Activated T-cell treated with anti-CD3 and anti-CD28 coated beads, Interleukin-2, amount 50 U/mL, for 72 hours (primary cell): ENCODE measurements at regions not wholly inside any gene's neighbourhood (a gene's known extent, or its start where the extent isn't known, plus 50 kb on each side); places are given as distances from the start of the nearest gene placed in this dataset.

ENCODE experiments used
- ATAC-seq, 2 donors: fragments of 150-1000 bp; cut with Tn5 transposase; replicated peaks in 1 of 2; 2 replicates each; pipeline ENCODE4 v1.10.0; 2021; ENCODE audit warnings: moderate library complexity in 2 of 2, mild to moderate bottlenecking in 1 of 2
- DNase-seq, 2 donors: peaks; one replicate each; pipeline ENCODE4 v3.0.0; 2021 to 2022; ENCODE audit warnings: mixed read lengths in 1 of 2
- H3K27ac Mint-ChIP-seq: one replicate; pipeline ENCODE4 v1.8.0; 2022; ENCODE audit warnings: mild to moderate bottlenecking, moderate library complexity, mixed read lengths
- H3K27me3 Mint-ChIP-seq: one replicate; pipeline ENCODE4 v1.8.0; 2022; ENCODE audit warnings: low read depth, mixed read lengths
- H3K36me3 Mint-ChIP-seq, 2 donors: one replicate each; pipeline ENCODE4 v1.8.0; 2022; ENCODE audit warnings: mixed read lengths in 2 of 2, mild to moderate bottlenecking in 1 of 2; ENCODE audit not compliant: insufficient read depth in 2 of 2
- H3K4me1 Mint-ChIP-seq: one replicate; pipeline ENCODE4 v1.8.0; 2022; ENCODE audit warnings: low read depth, mixed read lengths
- H3K4me3 Mint-ChIP-seq, 2 donors: one replicate each; pipeline ENCODE4 v1.8.0; 2022; ENCODE audit warnings: mild to moderate bottlenecking in 2 of 2, mixed read lengths in 2 of 2, moderate library complexity in 2 of 2
- H3K9me3 Mint-ChIP-seq, 2 donors: one replicate each; pipeline ENCODE4 v1.8.0; 2022; ENCODE audit warnings: mixed read lengths in 2 of 2

DNA sequence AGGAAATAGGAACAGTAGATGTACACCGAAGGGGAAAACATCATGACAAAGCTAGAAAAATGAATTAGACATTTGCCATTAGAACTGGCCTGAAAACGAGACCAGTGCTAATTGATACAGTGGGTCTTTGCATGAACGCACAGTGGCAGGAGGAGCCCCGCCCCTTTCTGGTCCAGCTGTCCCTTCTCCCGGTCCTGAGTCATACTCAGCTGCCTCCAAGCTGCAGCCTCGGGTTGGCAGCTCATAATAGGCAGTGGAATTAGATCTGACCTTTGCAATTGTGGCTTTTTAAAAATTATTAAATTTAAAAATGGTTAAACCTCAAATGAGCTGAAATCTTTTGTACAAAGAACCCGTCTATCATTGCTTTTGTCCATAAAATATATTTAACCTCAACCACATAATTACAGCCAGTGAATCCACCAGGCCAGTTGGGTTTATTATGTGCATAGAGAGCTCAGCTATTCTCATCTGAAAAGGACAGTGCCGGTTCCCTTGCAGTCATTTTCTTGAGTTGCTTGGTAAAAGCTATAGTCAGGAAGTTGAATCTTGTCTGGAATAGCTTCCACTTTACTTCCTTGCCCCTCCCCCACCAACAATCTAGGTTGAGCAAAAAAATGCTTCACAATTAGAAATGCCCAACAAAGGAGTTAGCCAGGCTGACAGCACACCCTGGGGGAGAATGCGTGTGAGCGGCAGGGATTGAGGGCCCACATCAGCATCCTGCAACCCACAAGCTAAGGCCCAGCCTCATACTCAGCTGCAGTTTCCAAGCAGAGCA is 147.1 kb downstream of the BUB3 start:
- Mint-ChIP-seq H3K4me1 (peaks cover 6% of the 10 kb centered on the region), H3K36me3 (no peaks in the 10 kb centered on the region), H3K27me3 (no peaks in the 10 kb centered on the region), H3K27ac (no peak overlapping the region), H3K9me3 (no peaks in the 10 kb centered on the region), H3K4me3 (no peak overlapping the region)
- ATAC-seq: no peak
- DNase-seq: no peak

DNA sequence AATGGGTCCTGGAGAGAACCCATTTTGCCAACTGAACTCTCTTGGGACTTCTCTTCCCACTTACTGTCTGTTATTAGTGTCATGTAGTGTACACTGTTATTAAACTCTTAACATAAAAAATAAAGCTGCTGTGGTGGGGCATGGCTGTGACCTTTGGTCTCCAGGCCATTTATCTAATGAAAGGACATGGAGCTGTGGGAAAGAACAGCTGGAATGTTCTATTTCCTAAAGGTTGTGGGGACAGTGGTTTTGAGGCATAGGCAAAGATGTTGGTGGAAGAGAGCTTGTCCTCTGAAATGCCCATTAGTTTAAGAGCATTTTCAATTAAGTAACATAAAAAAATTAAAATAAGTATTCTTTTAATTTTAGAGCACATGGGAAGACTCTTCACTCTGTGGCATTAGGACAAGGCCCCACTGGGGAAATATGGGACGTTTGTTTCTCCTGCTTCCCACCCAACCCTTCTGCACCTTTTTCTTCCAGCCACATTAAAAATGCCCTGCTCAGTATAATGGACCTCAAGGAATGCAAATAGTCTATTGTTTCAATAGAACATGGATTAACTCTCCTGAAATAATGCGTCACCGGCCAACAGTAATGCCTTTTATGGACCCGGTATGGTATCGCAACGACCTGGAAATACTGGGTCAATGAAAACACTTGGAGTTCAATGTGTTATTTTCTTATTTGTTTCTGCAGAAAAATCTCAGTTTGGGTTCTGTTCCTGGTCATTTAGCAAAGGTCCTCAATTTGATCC is 149.6 kb downstream of the BUB3 start:
- H3K4me1 Mint-ChIP-seq: no peaks in the 10 kb centered on the region
- H3K27me3 Mint-ChIP-seq: no peaks in the 10 kb centered on the region
- H3K9me3 Mint-ChIP-seq: no peaks in the 10 kb centered on the region
- no peak overlapping the region for H3K4me3 Mint-ChIP-seq
- ATAC-seq (no peak), DNase-seq (no peak)
- no peak overlapping the region for H3K27ac Mint-ChIP-seq
- H3K36me3 Mint-ChIP-seq: no peaks in the 10 kb centered on the region

DNA sequence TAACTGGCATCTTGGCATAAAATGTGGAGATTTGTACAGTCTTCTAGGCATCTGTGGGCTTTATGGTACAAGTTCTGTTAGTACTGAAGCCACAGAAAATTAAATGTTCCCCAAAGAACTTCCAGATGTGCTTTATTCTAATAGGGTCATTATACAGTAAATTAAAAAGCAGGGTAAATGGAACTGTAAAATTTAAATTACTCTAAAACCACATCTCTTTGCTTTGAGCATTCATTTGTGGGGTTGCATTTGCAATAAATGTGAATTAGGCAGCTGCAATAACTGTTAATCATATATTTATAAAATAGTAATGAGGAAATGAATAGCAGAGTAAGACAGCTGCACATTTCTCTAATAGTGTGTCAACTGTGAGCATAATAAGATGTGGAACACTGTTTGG is 151.5 kb downstream of the BUB3 start:
- no peak for DNase-seq
- no peak overlapping the region for H3K27ac Mint-ChIP-seq
- no peaks in the 10 kb centered on the region for H3K4me1 Mint-ChIP-seq
- H3K27me3 Mint-ChIP-seq: no peaks in the 10 kb centered on the region
- ATAC-seq: no peak
- H3K9me3 Mint-ChIP-seq: no peaks in the 10 kb centered on the region
- H3K36me3 Mint-ChIP-seq: no peaks in the 10 kb centered on the region
- no peak overlapping the region for H3K4me3 Mint-ChIP-seq

DNA sequence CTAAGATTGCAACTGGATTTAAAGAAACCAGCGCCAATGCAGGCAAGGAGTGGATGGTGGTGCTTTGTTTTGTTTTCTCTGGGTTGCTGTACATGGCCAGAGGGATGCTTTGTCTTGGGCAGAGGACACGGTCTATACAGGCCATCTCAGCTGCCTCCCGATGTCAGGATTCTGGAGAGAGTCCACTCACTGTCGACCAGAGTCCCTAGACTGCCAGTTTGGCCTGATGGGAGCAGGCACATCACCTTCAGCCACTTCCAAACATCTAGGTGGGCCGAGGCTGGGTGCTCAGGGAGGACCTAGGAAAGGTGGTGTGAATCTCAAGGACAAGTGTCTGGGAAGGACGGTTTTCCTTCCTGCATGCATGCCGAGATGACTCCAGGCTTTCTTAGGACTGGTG is 152.1 kb downstream of the BUB3 start:
- no peaks in the 10 kb centered on the region for H3K4me1 Mint-ChIP-seq
- ATAC-seq: no peak
- no peaks in the 10 kb centered on the region for H3K27me3 Mint-ChIP-seq
- no peak overlapping the region for H3K27ac Mint-ChIP-seq
- H3K4me3 Mint-ChIP-seq: no peak overlapping the region
- no peak for DNase-seq
- no peaks in the 10 kb centered on the region for H3K36me3 Mint-ChIP-seq
- H3K9me3 Mint-ChIP-seq: no peaks in the 10 kb centered on the region

DNA sequence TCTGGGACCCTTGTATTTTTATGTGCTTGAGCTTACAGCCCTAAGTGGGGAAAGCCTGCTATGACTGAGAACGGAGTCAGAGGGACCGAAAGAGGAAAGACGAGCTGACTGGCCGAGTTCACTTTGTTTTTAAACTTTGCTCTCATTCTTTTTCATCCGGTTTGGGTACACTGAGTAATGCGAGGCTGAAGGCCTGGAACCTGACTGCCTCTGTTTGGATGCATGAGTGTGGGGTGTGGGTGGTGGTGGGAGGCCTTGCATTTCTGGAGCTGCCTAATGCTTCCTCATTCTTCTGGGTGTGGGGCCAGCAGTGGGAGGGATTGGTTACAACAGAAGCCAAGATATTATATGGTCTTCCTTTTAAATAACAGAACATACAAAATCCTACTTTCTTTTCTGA is 155.5 kb downstream of the BUB3 start:
- H3K4me3 Mint-ChIP-seq: no peak overlapping the region

DNA sequence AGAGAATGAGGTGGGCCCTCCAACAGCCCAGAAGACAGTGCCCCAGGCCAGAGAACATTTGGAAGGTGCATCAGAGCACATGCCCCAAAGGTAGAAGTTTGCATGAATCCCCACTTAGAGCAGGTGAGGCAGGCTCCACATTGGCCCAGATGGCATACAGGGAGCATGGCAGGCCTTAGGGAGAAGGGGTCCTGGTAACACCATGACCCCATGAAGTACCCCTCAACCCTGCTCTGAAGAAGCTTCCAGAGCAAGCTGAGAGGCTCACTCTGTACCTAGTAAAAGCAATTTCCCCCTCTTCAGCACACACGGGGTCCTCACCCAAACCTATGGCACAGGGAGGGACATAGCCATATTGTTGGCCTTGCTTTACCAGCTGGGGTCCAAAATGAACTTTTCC is 162.6 kb downstream of the BUB3 start:
- no peaks in the 10 kb centered on the region for H3K9me3 Mint-ChIP-seq
- H3K27ac Mint-ChIP-seq: no peak overlapping the region
- no peaks in the 10 kb centered on the region for H3K27me3 Mint-ChIP-seq
- ATAC-seq (no peak), DNase-seq (no peak)
- H3K36me3 Mint-ChIP-seq: no peaks in the 10 kb centered on the region
- H3K4me1 Mint-ChIP-seq: peaks cover 10% of the 10 kb centered on the region
- no peak overlapping the region for H3K4me3 Mint-ChIP-seq

More for the DNA sequence above, 155.5 kb downstream of the BUB3 start:
- Mint-ChIP-seq H3K9me3 (no peaks in the 10 kb centered on the region), H3K36me3 (no peaks in the 10 kb centered on the region), H3K4me1 (no peaks in the 10 kb centered on the region), H3K27ac (no peak overlapping the region), H3K27me3 (no peaks in the 10 kb centered on the region)
- DNase-seq (no peak), ATAC-seq (no peak)

DNA sequence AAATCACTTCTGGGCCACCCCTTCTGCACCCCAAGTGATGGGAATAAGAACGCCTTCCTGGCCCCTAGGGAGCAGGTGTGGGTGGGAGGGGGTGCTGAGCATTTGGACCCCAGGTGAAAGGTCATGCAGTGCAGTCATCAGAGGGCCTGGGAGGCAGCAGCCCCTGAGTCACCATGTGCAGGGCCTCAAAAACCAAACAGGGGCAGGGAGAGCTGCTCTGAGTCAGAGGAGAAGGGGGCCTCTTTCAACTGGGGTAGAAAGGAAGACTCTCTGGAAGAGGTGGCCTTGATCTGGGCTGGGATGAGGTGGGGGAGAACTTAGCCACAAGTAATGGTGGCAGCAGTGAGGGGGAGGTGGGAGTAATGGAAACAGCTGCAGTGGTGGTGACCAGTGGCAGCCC is 164.3 kb downstream of the BUB3 start:
- Mint-ChIP-seq H3K9me3 (no peaks in the 10 kb centered on the region), H3K27ac (peak overlapping the region; percentile 29), H3K36me3 (no peaks in the 10 kb centered on the region), H3K27me3 (no peaks in the 10 kb centered on the region), H3K4me3 (no peak overlapping the region), H3K4me1 (peaks cover 21% of the 10 kb centered on the region)
- DNase-seq (peak; percentile 22 to 50), ATAC-seq (peak; percentile 94)

DNA sequence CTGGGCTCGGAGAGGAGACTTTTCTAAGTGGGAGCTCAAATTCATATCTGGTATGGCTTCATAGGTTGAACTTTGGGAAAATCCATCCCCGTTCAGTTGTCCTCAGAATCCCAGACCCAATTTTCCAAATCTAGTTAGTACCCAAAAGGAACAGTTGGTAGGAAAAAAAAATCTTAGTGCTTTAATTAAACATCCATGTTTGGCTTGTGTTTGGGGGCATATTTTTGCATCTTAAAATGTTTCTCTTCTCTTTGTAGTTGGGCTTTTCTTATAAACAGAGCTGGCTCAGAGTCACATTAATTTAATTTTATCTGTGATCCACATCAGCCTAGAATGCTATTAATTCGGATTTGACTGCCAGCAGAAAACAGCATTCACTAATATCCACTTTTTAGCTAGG is 165.9 kb downstream of the BUB3 start:
- H3K4me1 Mint-ChIP-seq: peaks cover 26% of the 10 kb centered on the region
- H3K4me3 Mint-ChIP-seq: no peak overlapping the region
- no peak overlapping the region for H3K27ac Mint-ChIP-seq
- no peaks in the 10 kb centered on the region for H3K9me3 Mint-ChIP-seq
- no peak for DNase-seq
- no peaks in the 10 kb centered on the region for H3K27me3 Mint-ChIP-seq
- ATAC-seq: no peak
- H3K36me3 Mint-ChIP-seq: no peaks in the 10 kb centered on the region

DNA sequence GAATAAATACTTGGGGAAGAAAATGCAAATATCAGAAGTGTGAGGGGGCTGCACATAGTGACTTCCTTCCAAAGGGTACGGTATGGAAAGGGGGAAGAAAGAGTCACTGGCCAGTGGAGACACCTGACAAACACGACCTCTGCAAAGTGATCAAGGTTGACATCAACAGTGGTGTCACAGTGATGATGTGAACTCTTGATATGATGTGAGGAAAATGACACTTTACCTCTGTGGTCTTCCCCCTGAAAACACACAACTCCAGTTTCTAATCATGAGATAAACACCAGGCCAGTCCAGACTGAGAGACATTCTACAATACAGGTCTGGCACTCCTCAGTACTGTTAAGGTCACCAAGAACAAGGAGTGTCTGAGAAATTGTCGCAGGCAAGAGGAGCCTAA is 169.7 kb downstream of the BUB3 start:
- Mint-ChIP-seq H3K27me3 (no peaks in the 10 kb centered on the region), H3K4me3 (no peak overlapping the region), H3K36me3 (peaks cover 7 to 10% of the 10 kb centered on the region in 2 donors), H3K9me3 (peaks cover 6 to 7% of the 10 kb centered on the region in 2 donors), H3K4me1 (peaks cover 43% of the 10 kb centered on the region), H3K27ac (no peak overlapping the region)
- ATAC-seq (peak; percentile 84 to 86), DNase-seq (peak; percentile 10 to 12)

- peak overlapping the region; percentile 16 for H3K27ac Mint-ChIP-seq
- H3K36me3 Mint-ChIP-seq: peaks cover 7 to 10% of the 10 kb centered on the region in 2 donors
- H3K27me3 Mint-ChIP-seq: no peaks in the 10 kb centered on the region
- H3K4me3 Mint-ChIP-seq: peak overlapping the region in 1 of 2 donors; percentile 9
- no peak for DNase-seq
- ATAC-seq: peak; percentile 50 to 53
- H3K9me3 Mint-ChIP-seq: peaks cover 6 to 7% of the 10 kb centered on the region in 2 donors
- H3K4me1 Mint-ChIP-seq: peaks cover 39% of the 10 kb centered on the region
Measured at GRCh38 chr10:123325663-123326190, 171.5 kb downstream of the BUB3 start.

DNA sequence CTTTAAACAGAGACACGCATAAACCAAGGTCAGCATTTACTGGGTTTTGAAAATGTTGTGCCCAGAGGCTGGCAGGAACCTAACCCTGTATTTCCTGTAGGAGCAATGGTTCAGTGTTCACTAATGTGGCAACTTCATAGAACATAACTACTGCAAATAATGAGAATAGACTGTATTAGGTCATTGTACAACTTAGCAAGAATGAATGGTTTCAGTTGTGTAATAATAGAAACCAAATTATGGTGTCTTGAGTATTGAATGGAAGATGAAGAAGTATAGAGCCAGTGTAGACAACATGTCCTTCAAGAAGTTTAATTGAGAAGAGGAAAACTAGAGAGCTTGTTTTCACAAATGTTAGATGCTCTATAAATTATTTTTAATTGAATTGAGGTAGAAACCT is 172.5 kb downstream of the BUB3 start:
- H3K4me1 Mint-ChIP-seq: peaks cover 39% of the 10 kb centered on the region
- ATAC-seq: no peak
- DNase-seq: no peak
- H3K9me3 Mint-ChIP-seq: peaks cover 6 to 10% of the 10 kb centered on the region in 2 donors
- no peak overlapping the region for H3K27ac Mint-ChIP-seq
- no peaks in the 10 kb centered on the region for H3K27me3 Mint-ChIP-seq
- peak overlapping the region in 1 of 2 donors; percentile 21 for H3K4me3 Mint-ChIP-seq
- H3K36me3 Mint-ChIP-seq: peaks cover 7 to 10% of the 10 kb centered on the region in 2 donors

DNA sequence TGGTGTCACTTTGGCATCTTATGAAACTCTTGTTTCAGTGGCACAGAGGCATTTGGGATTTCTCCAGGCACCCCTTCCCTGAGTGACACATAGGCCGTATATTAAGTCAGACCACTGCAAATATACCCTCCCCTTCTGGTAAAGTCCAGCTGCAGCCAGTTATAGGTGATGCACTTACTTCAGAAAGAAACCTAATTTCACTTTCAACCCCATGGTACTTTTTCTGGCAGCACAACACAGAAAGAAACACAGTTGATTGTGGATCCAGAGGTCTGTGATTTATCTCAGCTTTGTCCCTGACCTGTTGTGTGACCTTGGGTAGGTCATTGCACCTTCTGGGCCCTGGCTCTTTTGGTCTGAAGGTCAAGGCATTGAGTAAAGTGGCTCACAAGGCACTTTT is 173.2 kb downstream of the BUB3 start:
- no peak for DNase-seq
- H3K27ac Mint-ChIP-seq: no peak overlapping the region
- H3K4me1 Mint-ChIP-seq: peaks cover 39% of the 10 kb centered on the region
- peak in 1 of 2 donors; percentile 12 for ATAC-seq
- peaks cover 6 to 10% of the 10 kb centered on the region in 2 donors for H3K9me3 Mint-ChIP-seq
- no peak overlapping the region for H3K4me3 Mint-ChIP-seq
- peaks cover 7 to 10% of the 10 kb centered on the region in 2 donors for H3K36me3 Mint-ChIP-seq
- H3K27me3 Mint-ChIP-seq: no peaks in the 10 kb centered on the region

DNA sequence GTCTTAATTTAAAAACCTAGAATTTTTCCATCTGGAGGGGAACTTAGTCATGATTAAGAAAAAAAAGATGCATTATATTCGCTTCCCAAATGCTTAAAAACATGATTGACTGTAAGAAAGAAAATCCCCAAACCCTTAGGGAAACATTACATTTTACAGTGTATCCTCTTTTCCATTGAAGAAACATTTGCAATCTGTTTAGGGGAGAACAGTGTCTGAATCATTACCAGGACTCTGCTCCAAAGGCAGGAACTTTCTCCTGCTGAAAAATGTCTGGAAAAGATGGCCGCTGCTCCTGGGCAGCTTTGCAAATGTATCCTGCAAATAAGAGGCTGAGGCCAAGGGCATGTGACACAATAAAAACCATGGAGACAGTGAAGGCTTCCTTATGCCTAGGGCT is 173.7 kb downstream of the BUB3 start:
- Mint-ChIP-seq H3K27me3 (no peaks in the 10 kb centered on the region), H3K27ac (no peak overlapping the region), H3K36me3 (peaks cover 7 to 10% of the 10 kb centered on the region in 2 donors), H3K9me3 (peaks cover 6 to 10% of the 10 kb centered on the region in 2 donors), H3K4me1 (peaks cover 34% of the 10 kb centered on the region), H3K4me3 (no peak overlapping the region)
- DNase-seq: no peak
- ATAC-seq: no peak
